Vagina (tissue), 2 donors: ENCODE measurements at regions not wholly inside any gene's neighbourhood (a gene's known extent, or its start where the extent isn't known, plus 50 kb on each side); places are given as distances from the start of the nearest gene placed in this dataset.

Experiments
- DNase-seq, 2 donors: peaks; one replicate each; pipeline ENCODE4 v3.0.0-alpha.2; 2017; ENCODE audit errors: extremely low spot score in 2 of 2
- H3K27ac ChIP-seq: fragments of 200-600 bp; sonication (generic); one replicate; pipeline ENCODE4 v1.5.1; 2019
- H3K27me3 ChIP-seq: fragments of 200-600 bp; sonication (generic); one replicate; pipeline ENCODE4 v1.5.1; 2019
- H3K36me3 ChIP-seq, 2 donors: fragments of 200-600 bp; sonication (generic); one replicate each; pipeline ENCODE4 v1.5.1; 2017 to 2019
- H3K4me1 ChIP-seq: fragments of 200-600 bp; sonication (generic); one replicate; pipeline ENCODE4 v1.5.1; 2019
- H3K4me3 ChIP-seq, 2 donors: fragments of 200-600 bp; sonication (generic); 1 replicate in 1 of 2; 2 replicates in 1 of 2; pipeline ENCODE4 v1.5.1; 2016 to 2019
- H3K9me3 ChIP-seq: fragments of 200-600 bp; sonication (generic); one replicate; pipeline ENCODE4 v1.5.1; 2019
- CTCF ChIP-seq, 3 experiments: fragments of 450-650 bp in 2 of 3; fragments of 200-600 bp in 1 of 3; sonication (generic) in 1 of 3; IDR thresholded peaks; one replicate each; pipeline ENCODE4 v1.5.1; 2017 to 2019; ENCODE audit warnings: antibody characterized with exemption in 3 of 3, mild to moderate bottlenecking in 2 of 3, moderate library complexity in 2 of 3
- POLR2A ChIP-seq, 2 donors: fragments of 450-650 bp; IDR thresholded peaks; one replicate each; pipeline ENCODE4 v1.6.1; 2017; ENCODE audit warnings: antibody characterized with exemption in 2 of 2, mild to moderate bottlenecking in 2 of 2, moderate library complexity in 2 of 2
- POLR2AphosphoS5 ChIP-seq, 2 donors: sonication (generic); formaldehyde crosslinking; IDR thresholded peaks; one replicate each; pipeline ENCODE4 v1.9.0; 2017; ENCODE audit warnings: antibody characterized with exemption in 2 of 2, mild to moderate bottlenecking in 2 of 2, low read depth in 1 of 2; ENCODE audit not compliant: insufficient read depth in 1 of 2
- intact Hi-C: fragments of 100-400 bp; cut with DNase I; formaldehyde crosslinking; loops from one replicate; pipeline ENCODE4 v1.15.1; 2023

- no peak for DNase-seq
- no peaks in the 10 kb centered on the region for H3K4me1 ChIP-seq
- peaks cover 0 to 11% of the 10 kb centered on the region in 2 donors for H3K36me3 ChIP-seq
- no peak overlapping the region for H3K27ac ChIP-seq
- H3K27me3 ChIP-seq, result no peaks in the 10 kb centered on the region
- no peak overlapping the region for H3K4me3 ChIP-seq
- intact Hi-C loops, result no loop called here
- H3K9me3 ChIP-seq, result no peaks in the 10 kb centered on the region
- TF ChIP-seq CTCF (IDR thresholded peaks at IDR 0.05), result no peak
- no peak for TF ChIP-seq POLR2A (IDR thresholded peaks at IDR 0.05)
Measured at GRCh38 chr13:73693215-73693614, 441.0 kb downstream of the KLF12 start.

GRCh38 chr13:73691891-73692290 is 442.3 kb downstream of the KLF12 start:
- Histone ChIP-seq H3K27me3 (no peaks in the 10 kb centered on the region), H3K9me3 (no peaks in the 10 kb centered on the region), H3K4me3 (no peak overlapping the region), H3K4me1 (no peaks in the 10 kb centered on the region), H3K36me3 (peaks cover 0 to 11% of the 10 kb centered on the region in 2 donors), H3K27ac (no peak overlapping the region)
- TF ChIP-seq POLR2AphosphoS5 (IDR thresholded peaks at IDR 0.05; ENCODE audit: insufficient read depth in 1 of 2, low read depth in 1 of 2), result no peak
- no peak for TF ChIP-seq POLR2A (IDR thresholded peaks at IDR 0.05)
- TF ChIP-seq CTCF (IDR thresholded peaks at IDR 0.05), result no peak
- intact Hi-C loops, result no loop called here
- no peak for DNase-seq

DNA sequence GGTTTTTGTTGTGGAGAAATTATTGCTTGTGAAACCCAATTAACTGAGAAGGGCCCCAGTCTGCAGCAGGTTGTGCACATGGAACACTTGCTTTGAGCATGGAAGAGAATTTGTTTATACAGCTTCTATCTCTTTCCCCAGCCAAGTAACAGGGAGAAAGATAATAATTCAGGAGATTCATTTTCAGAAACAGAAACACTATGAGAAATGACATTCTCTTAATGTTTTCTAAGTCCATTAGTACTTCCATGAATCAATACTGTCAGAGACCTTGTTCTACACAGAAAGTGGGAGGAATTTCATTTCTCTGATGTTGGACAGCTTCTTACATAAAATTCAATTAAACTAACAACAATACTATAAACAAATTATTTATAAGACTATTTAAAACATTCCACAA is 446.3 kb downstream of the KLF12 start:
- Histone ChIP-seq H3K9me3 (no peaks in the 10 kb centered on the region), H3K27ac (no peak overlapping the region), H3K4me3 (no peak overlapping the region), H3K27me3 (no peaks in the 10 kb centered on the region), H3K36me3 (no peaks in the 10 kb centered on the region), H3K4me1 (no peaks in the 10 kb centered on the region)
- no peak for DNase-seq
- TF ChIP-seq CTCF (IDR thresholded peaks at IDR 0.05), result no peak
- TF ChIP-seq POLR2AphosphoS5 (IDR thresholded peaks at IDR 0.05; ENCODE audit: insufficient read depth in 1 of 2, low read depth in 1 of 2), result no peak
- TF ChIP-seq POLR2A (IDR thresholded peaks at IDR 0.05), result no peak
- intact Hi-C loops, result no loop called here

GRCh38 chr13:73687087-73687486 is 447.1 kb downstream of the KLF12 start:
- H3K4me1 ChIP-seq, result no peaks in the 10 kb centered on the region
- TF ChIP-seq CTCF (IDR thresholded peaks at IDR 0.05) (no peak), POLR2AphosphoS5 (IDR thresholded peaks at IDR 0.05; ENCODE audit: insufficient read depth in 1 of 2, low read depth in 1 of 2) (no peak), POLR2A (IDR thresholded peaks at IDR 0.05) (no peak)
- intact Hi-C loops, result no loop called here
- no peaks in the 10 kb centered on the region for H3K9me3 ChIP-seq
- no peaks in the 10 kb centered on the region for H3K27me3 ChIP-seq
- no peaks in the 10 kb centered on the region for H3K36me3 ChIP-seq
- H3K4me3 ChIP-seq, result no peak overlapping the region
- H3K27ac ChIP-seq, result no peak overlapping the region
- DNase-seq, result no peak

GRCh38 chr13:73684750-73685149 is 449.5 kb downstream of the KLF12 start:
- Histone ChIP-seq H3K4me3 (no peak overlapping the region), H3K27me3 (no peaks in the 10 kb centered on the region), H3K36me3 (no peaks in the 10 kb centered on the region), H3K9me3 (no peaks in the 10 kb centered on the region), H3K4me1 (no peaks in the 10 kb centered on the region), H3K27ac (no peak overlapping the region)
- no peak for TF ChIP-seq CTCF (IDR thresholded peaks at IDR 0.05)
- TF ChIP-seq POLR2A (IDR thresholded peaks at IDR 0.05), result no peak
- no peak for TF ChIP-seq POLR2AphosphoS5 (IDR thresholded peaks at IDR 0.05; ENCODE audit: insufficient read depth in 1 of 2, low read depth in 1 of 2)
- intact Hi-C loops, result no loop called here
- DNase-seq, result no peak
